ENCODE measurements at regions not wholly inside any gene's neighbourhood (a gene's known extent, or its start where the extent isn't known, plus 50 kb on each side); places are given as distances from the start of the nearest gene placed in this dataset.

DNA sequence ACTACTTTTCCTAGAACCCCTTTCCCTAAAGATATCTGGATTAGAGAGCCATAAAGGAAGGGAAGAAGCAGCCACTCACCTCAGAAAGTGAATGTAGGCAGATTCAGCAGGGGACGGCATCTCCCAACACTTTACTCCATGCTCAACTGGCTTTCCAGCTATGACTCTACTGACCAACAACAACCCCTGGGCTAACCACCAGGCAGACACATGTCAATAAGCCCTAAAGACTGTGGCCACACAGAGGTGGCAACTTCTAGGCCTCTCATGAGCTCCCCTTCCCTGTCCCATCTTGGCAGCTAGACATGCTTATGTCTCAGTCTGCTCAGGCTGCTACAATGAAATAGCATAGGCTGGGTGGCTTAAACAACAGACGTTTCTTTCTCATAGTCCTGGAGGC lies 214.0 kb upstream of the ZP4 start:
- ChIA-PET POLR2A (no interaction called here), CTCF (no interaction called here)
- H3K4me3 ChIP-seq = no peak overlapping the region
- no peak overlapping the region for H3K27ac ChIP-seq
- DNase-seq (ENCODE audit: low read depth in 1 of 2, low spot score in 1 of 2) (no peak), ATAC-seq (no peak), FAIRE-seq (no peak)
- H3K4me2 ChIP-seq = no peak overlapping the region
- no peaks in the 10 kb centered on the region for H3K9me3 ChIP-seq
- no peaks in the 10 kb centered on the region for H3K4me1 ChIP-seq
- WGBS (ENCODE audit: missing lambda C conversion rate) = 37% methylated on average over 2 of the region's 2 CpGs
- TF ChIP-seq JUNB (IDR thresholded peaks at IDR 0.05) = no peak
- TF ChIP-seq FOXS1 (CRISPR knock-in tag; IDR thresholded peaks at IDR 0.05) = no peak
- TF ChIP-seq USF2 (IDR thresholded peaks at IDR 0.05) = no peak
- no peak for TF ChIP-seq CEBPB (IDR thresholded peaks at IDR 0.05)
- no peak for TF ChIP-seq RNF2 (IDR thresholded peaks at IDR 0.05; ENCODE audit: borderline replicate concordance, low read depth)
- TF ChIP-seq NPAS2 (CRISPR knock-in tag; IDR thresholded peaks at IDR 0.05; ENCODE audit: borderline replicate concordance) = no peak
- TF ChIP-seq, protein P1, sequence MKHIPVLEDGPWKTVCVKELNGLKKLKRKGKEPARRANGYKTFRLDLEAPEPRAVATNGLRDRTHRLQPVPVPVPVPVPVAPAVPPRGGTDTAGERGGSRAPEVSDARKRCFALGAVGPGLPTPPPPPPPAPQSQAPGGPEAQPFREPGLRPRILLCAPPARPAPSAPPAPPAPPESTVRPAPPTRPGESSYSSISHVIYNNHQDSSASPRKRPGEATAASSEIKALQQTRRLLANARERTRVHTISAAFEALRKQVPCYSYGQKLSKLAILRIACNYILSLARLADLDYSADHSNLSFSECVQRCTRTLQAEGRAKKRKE (CRISPR knock-in tag; IDR thresholded peaks at IDR 0.05; ENCODE audit: low read depth) = no peak
- no peak for TF ChIP-seq HES2 (IDR thresholded peaks at IDR 0.05)
- no peak for TF ChIP-seq CBX2 (IDR thresholded peaks at IDR 0.05; ENCODE audit: borderline replicate concordance, low read depth)
- no peak for TF ChIP-seq TFCP2L1 (CRISPR knock-in tag; IDR thresholded peaks at IDR 0.05)
- TF ChIP-seq ELK1 (IDR thresholded peaks at IDR 0.05; ENCODE audit: low read depth, low read length) = no peak
- no peak for TF ChIP-seq ZSCAN20 (CRISPR knock-in tag; IDR thresholded peaks at IDR 0.05)
- no peak for TF ChIP-seq NR3C1 (IDR thresholded peaks at IDR 0.05)
- no peak for TF ChIP-seq HOXA7 (CRISPR knock-in tag; IDR thresholded peaks at IDR 0.05)
- TF ChIP-seq REST (IDR thresholded peaks at IDR 0.05) = no peak
- TF ChIP-seq HEYL (CRISPR knock-in tag; IDR thresholded peaks at IDR 0.05) = no peak
- no peak for TF ChIP-seq POLR2AphosphoS2 (conservative IDR thresholded peaks at IDR 0.05; ENCODE audit: low read length)
- no peak for TF ChIP-seq MAFK (IDR thresholded peaks at IDR 0.05; ENCODE audit: partially characterized antibody)
- TF ChIP-seq RCOR1 (IDR thresholded peaks at IDR 0.05; ENCODE audit: low read depth, low read length) = no peak

GRCh38 chr1:238101923-238102322 lies 211.2 kb upstream of the ZP4 start:
- WGBS (ENCODE audit: missing lambda C conversion rate) = 8% methylated on average over 2 of the region's 2 CpGs
- ChIA-PET CTCF (no interaction called here), POLR2A (no interaction called here)
- no peak for DNase-seq (ENCODE audit: low read depth in 1 of 2, low spot score in 1 of 2)
- no peak for ATAC-seq
- no peak for TF ChIP-seq RCOR1 (IDR thresholded peaks at IDR 0.05; ENCODE audit: low read depth, low read length)
- no peak for TF ChIP-seq ELK1 (IDR thresholded peaks at IDR 0.05; ENCODE audit: low read depth, low read length)
- TF ChIP-seq FOXS1 (CRISPR knock-in tag; IDR thresholded peaks at IDR 0.05) = no peak
- TF ChIP-seq HOXA7 (CRISPR knock-in tag; IDR thresholded peaks at IDR 0.05) = no peak
- TF ChIP-seq FOSB (CRISPR knock-in tag; IDR thresholded peaks at IDR 0.05) = no peak
- no peak for TF ChIP-seq CBX8 (IDR thresholded peaks at IDR 0.05)
- H3K4me2 ChIP-seq = no peak overlapping the region
- no peak overlapping the region for H3K27ac ChIP-seq
- FAIRE-seq = no peak
- H3K4me1 ChIP-seq = no peaks in the 10 kb centered on the region
- H3K4me3 ChIP-seq = no peak overlapping the region
- H3K9me3 ChIP-seq = no peaks in the 10 kb centered on the region
